ENCODE measurements at regions not wholly inside any gene's neighbourhood (a gene's known extent, or its start where the extent isn't known, plus 50 kb on each side); places are given as distances from the start of the nearest gene placed in this dataset.
"Not testable (repeated sequence)": the region's sequence is repeated elsewhere in the genome, so short reads cannot be mapped to it uniquely, and the experiment has no call there.

GRCh38 chr9:38254756-38255155, 137.7 kb upstream of the ALDH1B1 start:
- DNase-seq: no peak
- peaks cover 17% of the 10 kb centered on the region for H3K27me3 Mint-ChIP-seq
- ATAC-seq: no peak
- H3K27ac Mint-ChIP-seq: no peak overlapping the region
- no peaks in the 10 kb centered on the region for H3K9me3 ChIP-seq (ENCODE audit: control insufficient read depth, low read length, poor library complexity, severe bottlenecking)
- H3K4me3 Mint-ChIP-seq: no peak overlapping the region
- H3K4me1 Mint-ChIP-seq: no peaks in the 10 kb centered on the region
- no peaks in the 10 kb centered on the region for H3K36me3 Mint-ChIP-seq (ENCODE audit: low read depth)

DNA sequence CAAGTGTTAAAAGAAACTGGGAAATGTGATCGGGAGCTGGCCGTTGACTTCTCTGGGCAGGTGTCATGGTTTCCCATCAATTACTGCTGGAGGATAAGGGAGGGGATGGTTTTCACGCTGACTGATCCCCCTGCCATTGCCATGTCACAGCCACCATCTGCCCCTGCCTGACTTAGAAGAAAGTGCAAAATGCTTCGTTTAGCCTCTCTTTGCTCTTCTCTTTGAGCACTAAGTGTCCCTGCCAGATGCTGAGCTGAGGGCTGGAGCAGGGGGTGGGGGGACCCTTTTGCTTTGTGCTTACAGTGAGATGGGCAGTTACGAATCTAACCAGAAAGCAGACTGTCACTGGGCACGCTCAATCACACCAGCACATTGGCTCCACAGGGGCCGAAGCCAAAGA, 138.4 kb upstream of the ALDH1B1 start:
- Mint-ChIP-seq H3K36me3 (ENCODE audit: low read depth) (no peaks in the 10 kb centered on the region), H3K4me1 (no peaks in the 10 kb centered on the region), H3K27ac (no peak overlapping the region), H3K27me3 (peaks cover 17% of the 10 kb centered on the region), H3K4me3 (no peak overlapping the region)
- no peaks in the 10 kb centered on the region for H3K9me3 ChIP-seq (ENCODE audit: control insufficient read depth, low read length, poor library complexity, severe bottlenecking)
- ATAC-seq: no peak
- DNase-seq: no peak

DNA sequence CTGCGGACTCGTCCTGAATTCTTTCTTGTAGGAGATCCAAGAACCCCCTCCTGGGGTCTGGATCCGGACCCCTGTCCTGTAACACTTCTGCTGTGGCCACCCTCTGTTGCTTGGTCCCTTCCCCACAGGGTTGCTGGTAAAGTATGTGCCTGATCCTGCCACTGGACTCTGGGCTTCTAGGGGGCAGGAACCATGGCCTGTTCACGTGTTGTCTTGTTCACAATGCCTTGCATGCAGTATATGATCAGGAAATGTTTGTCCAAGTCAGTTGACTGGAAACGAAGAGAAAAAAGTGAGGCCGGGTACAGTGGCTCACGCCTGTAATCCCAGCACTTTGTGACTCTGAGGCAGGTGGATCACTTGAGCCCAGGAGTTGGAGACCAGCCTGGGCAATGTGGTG, 139.3 kb upstream of the ALDH1B1 start:
- H3K27ac Mint-ChIP-seq: no peak overlapping the region
- DNase-seq: no peak
- H3K36me3 Mint-ChIP-seq (ENCODE audit: low read depth): no peaks in the 10 kb centered on the region
- H3K4me1 Mint-ChIP-seq: no peaks in the 10 kb centered on the region
- no peak overlapping the region for H3K4me3 Mint-ChIP-seq
- H3K9me3 ChIP-seq (ENCODE audit: control insufficient read depth, low read length, poor library complexity, severe bottlenecking): no peaks in the 10 kb centered on the region
- no peak for ATAC-seq
- peaks cover 17% of the 10 kb centered on the region for H3K27me3 Mint-ChIP-seq

DNA sequence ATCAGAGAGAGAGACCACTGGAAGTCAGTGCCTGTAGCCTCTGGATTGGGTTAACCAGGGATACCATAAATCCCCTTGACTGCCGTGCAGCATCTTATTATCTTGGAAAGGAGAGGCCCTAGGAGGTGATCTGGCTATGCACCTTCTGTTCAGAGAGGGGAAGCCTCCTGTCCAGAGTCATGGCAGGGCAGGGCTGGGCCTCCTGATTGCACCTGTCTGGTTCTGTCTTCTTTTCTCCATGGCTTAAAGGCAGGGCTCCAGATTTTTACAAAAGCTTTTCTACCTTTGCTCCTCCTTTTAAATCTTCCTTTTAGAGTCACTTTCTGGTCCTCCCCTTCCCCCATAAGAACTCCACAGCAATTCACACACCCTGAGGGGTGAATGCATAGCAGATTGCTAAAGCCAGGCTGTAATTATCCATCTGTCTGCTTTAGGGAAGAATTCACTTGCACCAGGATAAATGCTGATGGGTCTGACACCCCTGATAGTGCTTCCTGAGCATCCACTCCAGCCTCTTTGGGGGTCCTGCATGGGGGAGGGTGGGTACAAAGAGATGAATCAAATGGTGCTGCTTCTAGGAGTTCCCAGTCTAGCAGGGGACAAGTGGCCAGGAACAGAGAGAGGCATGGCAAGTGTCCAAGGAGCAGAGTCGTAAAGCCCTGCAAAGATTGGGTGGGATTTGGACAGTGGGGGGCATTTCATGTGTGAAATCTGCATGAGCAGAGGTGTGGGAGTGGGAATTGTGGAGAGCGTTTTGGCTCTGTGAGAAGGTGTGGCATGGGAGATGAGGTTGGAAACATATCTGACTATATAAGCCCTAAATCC, 141.3 kb upstream of the ALDH1B1 start:
- Mint-ChIP-seq H3K4me1 (no peaks in the 10 kb centered on the region), H3K27me3 (peaks cover 18% of the 10 kb centered on the region), H3K36me3 (ENCODE audit: low read depth) (no peaks in the 10 kb centered on the region), H3K4me3 (no peak overlapping the region), H3K27ac (no peak overlapping the region)
- DNase-seq: no peak
- no peaks in the 10 kb centered on the region for H3K9me3 ChIP-seq (ENCODE audit: control insufficient read depth, low read length, poor library complexity, severe bottlenecking)
- ATAC-seq: no peak

DNA sequence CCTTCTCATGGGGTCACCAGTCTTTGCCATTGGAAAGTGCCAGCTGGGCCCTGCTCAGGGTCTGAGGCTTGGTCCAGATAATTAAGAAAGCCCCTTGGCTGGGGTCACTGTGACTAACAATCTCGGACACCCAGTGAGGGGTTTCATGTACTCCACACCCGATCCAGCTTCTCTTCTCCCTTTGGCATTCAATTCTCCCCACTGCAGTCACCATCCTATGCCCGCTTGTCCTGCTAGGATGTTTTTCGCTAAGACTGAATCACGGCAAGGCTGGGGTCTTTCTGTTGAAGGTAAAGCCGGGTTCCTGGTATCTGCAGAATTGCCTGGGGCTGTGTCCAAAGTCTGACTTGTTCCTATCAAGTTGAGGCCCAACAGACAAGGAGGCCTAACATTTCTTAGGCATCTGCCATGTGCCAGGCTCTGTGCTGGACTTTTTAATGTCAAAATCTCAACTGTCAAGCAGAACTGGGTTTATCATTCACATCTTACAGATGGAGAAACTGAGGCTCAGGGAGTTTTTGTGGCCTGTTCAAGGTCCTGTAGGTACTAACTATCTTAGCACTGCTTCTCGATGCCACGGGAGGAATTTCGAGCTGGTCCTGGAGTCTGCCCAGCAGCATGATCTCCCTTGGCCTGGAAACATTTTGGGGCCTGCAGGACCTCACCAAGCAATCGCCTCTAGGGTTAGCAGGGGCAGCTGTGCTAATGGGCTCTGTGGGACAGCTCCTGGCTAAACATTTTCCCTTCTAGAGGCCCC, 142.0 kb upstream of the ALDH1B1 start:
- Mint-ChIP-seq H3K27ac (no peak overlapping the region), H3K36me3 (ENCODE audit: low read depth) (no peaks in the 10 kb centered on the region), H3K4me3 (no peak overlapping the region), H3K4me1 (no peaks in the 10 kb centered on the region), H3K27me3 (peaks cover 18% of the 10 kb centered on the region)
- H3K9me3 ChIP-seq (ENCODE audit: control insufficient read depth, low read length, poor library complexity, severe bottlenecking): no peaks in the 10 kb centered on the region
- ATAC-seq (no peak), DNase-seq (no peak)

- Mint-ChIP-seq H3K36me3 (ENCODE audit: low read depth) (no peaks in the 10 kb centered on the region), H3K4me3 (no peak overlapping the region), H3K27me3 (peaks cover 18% of the 10 kb centered on the region), H3K4me1 (no peaks in the 10 kb centered on the region), H3K27ac (no peak overlapping the region)
- ATAC-seq (no peak), DNase-seq (no peak)
- H3K9me3 ChIP-seq (ENCODE audit: control insufficient read depth, low read length, poor library complexity, severe bottlenecking): no peaks in the 10 kb centered on the region
Observed at GRCh38 chr9:38249587-38250210, 142.8 kb upstream of the ALDH1B1 start.

DNA sequence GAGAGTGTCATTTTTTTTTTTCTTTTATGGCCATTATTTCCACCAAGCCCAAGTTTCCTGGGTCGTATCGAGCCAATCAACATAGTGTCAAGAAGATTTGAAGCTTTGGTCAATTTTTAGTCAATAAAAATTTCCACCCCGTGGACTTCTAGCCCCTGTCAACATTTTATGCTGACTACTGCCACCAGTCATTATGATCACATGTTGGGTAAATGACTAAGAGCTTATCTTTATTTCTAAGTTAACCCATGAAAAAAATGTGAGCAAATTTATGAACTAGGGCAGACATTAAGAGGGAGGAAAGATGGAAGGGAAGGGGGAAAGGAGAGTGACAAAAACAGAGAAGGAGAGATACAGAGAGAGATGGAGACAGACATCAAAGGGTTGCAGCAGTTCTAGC, 143.5 kb upstream of the ALDH1B1 start:
- ATAC-seq: no peak
- no peak for DNase-seq
- H3K27ac Mint-ChIP-seq: no peak overlapping the region
- no peaks in the 10 kb centered on the region for H3K4me1 Mint-ChIP-seq
- peaks cover 18% of the 10 kb centered on the region for H3K27me3 Mint-ChIP-seq
- H3K36me3 Mint-ChIP-seq (ENCODE audit: low read depth): no peaks in the 10 kb centered on the region
- H3K9me3 ChIP-seq (ENCODE audit: control insufficient read depth, low read length, poor library complexity, severe bottlenecking): no peaks in the 10 kb centered on the region
- no peak overlapping the region for H3K4me3 Mint-ChIP-seq

- H3K4me1 Mint-ChIP-seq: no peaks in the 10 kb centered on the region
- DNase-seq (no peak), ATAC-seq (no peak)
- no peaks in the 10 kb centered on the region for H3K36me3 Mint-ChIP-seq (ENCODE audit: low read depth)
- H3K27me3 Mint-ChIP-seq: peaks cover 12% of the 10 kb centered on the region
- no peak overlapping the region for H3K4me3 Mint-ChIP-seq
- no peaks in the 10 kb centered on the region for H3K9me3 ChIP-seq (ENCODE audit: control insufficient read depth, low read length, poor library complexity, severe bottlenecking)
- no peak overlapping the region for H3K27ac Mint-ChIP-seq
Observed at GRCh38 chr9:38246833-38247232, 145.7 kb upstream of the ALDH1B1 start.

GRCh38 chr9:38244971-38245370, 147.5 kb upstream of the ALDH1B1 start:
- Mint-ChIP-seq H3K4me3 (no peak overlapping the region), H3K36me3 (ENCODE audit: low read depth) (no peaks in the 10 kb centered on the region), H3K27me3 (peaks cover 12% of the 10 kb centered on the region), H3K27ac (no peak overlapping the region), H3K4me1 (no peaks in the 10 kb centered on the region)
- DNase-seq (no peak), ATAC-seq (no peak)
- H3K9me3 ChIP-seq (ENCODE audit: control insufficient read depth, low read length, poor library complexity, severe bottlenecking): no peaks in the 10 kb centered on the region

DNA sequence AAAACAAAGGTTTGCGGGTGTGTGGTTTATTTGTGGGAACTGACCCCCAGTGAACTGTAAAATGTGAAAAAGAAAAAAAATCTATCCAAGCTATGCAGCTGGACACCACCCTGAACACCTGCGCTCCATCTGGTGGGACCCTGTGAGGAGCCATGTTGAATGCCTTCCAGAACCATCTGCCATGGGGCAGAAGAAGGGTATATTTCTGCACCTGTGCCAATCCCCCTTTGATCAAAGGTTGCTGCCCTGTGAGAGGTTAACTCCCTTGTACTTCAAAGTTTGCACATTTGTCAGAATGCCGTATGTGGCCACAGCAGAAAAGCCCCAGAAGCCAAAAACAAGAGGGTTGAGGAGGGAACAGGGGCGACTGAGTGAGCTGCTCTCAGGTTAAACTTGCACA, 148.5 kb upstream of the ALDH1B1 start:
- no peak overlapping the region for H3K27ac Mint-ChIP-seq
- no peaks in the 10 kb centered on the region for H3K9me3 ChIP-seq (ENCODE audit: control insufficient read depth, low read length, poor library complexity, severe bottlenecking)
- DNase-seq (no peak), ATAC-seq (no peak)
- H3K27me3 Mint-ChIP-seq: peaks cover 12% of the 10 kb centered on the region
- H3K4me3 Mint-ChIP-seq: no peak overlapping the region
- H3K4me1 Mint-ChIP-seq: no peaks in the 10 kb centered on the region
- no peaks in the 10 kb centered on the region for H3K36me3 Mint-ChIP-seq (ENCODE audit: low read depth)

- not testable (repeated sequence) for H3K4me1 Mint-ChIP-seq; H3K36me3 Mint-ChIP-seq (ENCODE audit: low read depth); H3K9me3 ChIP-seq (ENCODE audit: control insufficient read depth, low read length, poor library complexity, severe bottlenecking); H3K4me3 Mint-ChIP-seq; H3K27ac Mint-ChIP-seq; DNase-seq; H3K27me3 Mint-ChIP-seq; ATAC-seq
Observed at GRCh38 chr9:38242151-38242550, 150.4 kb upstream of the ALDH1B1 start.

DNA sequence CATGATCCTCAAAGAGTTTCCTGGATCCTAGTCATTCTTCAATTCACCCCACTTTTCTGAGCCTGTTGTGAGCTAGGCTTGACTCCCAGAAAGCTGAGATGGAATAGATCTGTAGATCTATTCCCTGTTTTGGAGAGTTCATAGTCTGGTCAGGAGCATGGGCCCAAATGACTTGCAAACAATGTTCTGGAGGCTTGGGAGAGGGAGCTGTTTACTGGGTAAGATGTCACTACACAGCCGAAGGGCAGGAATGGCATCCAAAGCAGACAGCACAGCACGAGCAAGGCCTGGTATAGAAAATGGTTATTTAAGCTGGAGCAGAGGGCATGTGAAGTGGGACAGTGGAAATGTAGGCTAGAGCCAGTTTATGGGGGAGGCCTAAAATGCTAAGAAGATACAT, 152.5 kb upstream of the ALDH1B1 start:
- no peak for ATAC-seq
- DNase-seq: no peak
- Mint-ChIP-seq H3K4me3 (no peak overlapping the region), H3K27ac (no peak overlapping the region), H3K4me1 (no peaks in the 10 kb centered on the region), H3K36me3 (ENCODE audit: low read depth) (no peaks in the 10 kb centered on the region), H3K27me3 (peaks cover 17% of the 10 kb centered on the region)
- no peaks in the 10 kb centered on the region for H3K9me3 ChIP-seq (ENCODE audit: control insufficient read depth, low read length, poor library complexity, severe bottlenecking)

GRCh38 chr9:38235244-38235643, 157.3 kb upstream of the ALDH1B1 start:
- Mint-ChIP-seq H3K27me3 (peaks cover 49% of the 10 kb centered on the region), H3K4me1 (no peaks in the 10 kb centered on the region), H3K36me3 (ENCODE audit: low read depth) (no peaks in the 10 kb centered on the region), H3K4me3 (no peak overlapping the region), H3K27ac (no peak overlapping the region)
- DNase-seq (no peak), ATAC-seq (no peak)
- no peaks in the 10 kb centered on the region for H3K9me3 ChIP-seq (ENCODE audit: control insufficient read depth, low read length, poor library complexity, severe bottlenecking)
